Endothelial cell of umbilical vein (primary cell): ENCODE measurements at regions not wholly inside any gene's neighbourhood (a gene's known extent, or its start where the extent isn't known, plus 50 kb on each side); places are given as distances from the start of the nearest gene placed in this dataset.

Experiments
- BruUV-seq: library from RNA; stranded (reverse); fragments of 400-500 nt; replicated peaks from 2 replicates; lab custom pipeline; 2021; lab: Mats Ljungman, UMichigan
- CTCF ChIA-PET: fragments of 300-600, 350-600 bp; sonication (Branson Sonifier 250); formaldehyde crosslinking; loops from one replicate; lab custom pipeline; 2021; ENCODE audit warnings: antibody characterized with exemption, inconsistent platforms; lab: Charles Lee
- POLR2A ChIA-PET: fragments of 300-600, 350-600 bp; sonication (Branson Sonifier 250); formaldehyde crosslinking; loops from one replicate; lab custom pipeline; 2021; ENCODE audit warnings: antibody characterized with exemption, inconsistent platforms; lab: Charles Lee
- DNase-seq: peaks from one replicate; pipeline ENCODE4 v3.0.0-alpha.2; 2011; ENCODE audit warnings: low read depth, low spot score
- FAIRE-seq: peaks from 2 replicates; lab custom pipeline; 2011; peaks lifted over from hg19 to GRCh38; lab: Jason Lieb, UNC
- H2AFZ ChIP-seq: 2 replicates; pipeline ENCODE4 v1.6.0; 2012; ENCODE audit warnings: low read depth, low read length, control low read depth, inconsistent platforms
- H3K27ac ChIP-seq: 2 replicates; pipeline ENCODE4 v1.5.1; 2011; ENCODE audit warnings: low read depth, mild to moderate bottlenecking, control low read depth, low read length, moderate library complexity; ENCODE audit not compliant: insufficient read depth
- H3K27me3 ChIP-seq, 2 experiments: 2 replicates each; pipeline versions ENCODE4 v1.6.0 to v1.6.1; 2011; ENCODE audit warnings: low read length in 2 of 2, mixed read lengths in 1 of 2; ENCODE audit not compliant: control insufficient read depth in 2 of 2, insufficient read depth in 2 of 2
- H3K36me3 ChIP-seq, 2 experiments: 2 replicates in 1 of 2; 3 replicates in 1 of 2; pipeline ENCODE4 v1.5.1; 2011; ENCODE audit warnings: low read length in 2 of 2, mild to moderate bottlenecking in 1 of 2, moderate library complexity in 1 of 2; ENCODE audit not compliant: control insufficient read depth in 2 of 2, insufficient read depth in 2 of 2; ENCODE audit errors: extremely low read depth in 1 of 2
- H3K4me1 ChIP-seq: 3 replicates; pipeline ENCODE4 v1.5.1; 2011; ENCODE audit warnings: mild to moderate bottlenecking, low read length; ENCODE audit not compliant: control insufficient read depth, insufficient read depth; ENCODE audit errors: extremely low read depth
- H3K4me2 ChIP-seq: 2 replicates; pipeline ENCODE4 v1.6.1; 2011; ENCODE audit warnings: low read length, control low read depth, mixed read lengths; ENCODE audit not compliant: insufficient read depth
- H3K4me3 ChIP-seq, 3 experiments: fragments of 200-600 bp in 1 of 3; sonication (generic), shearing (Covaris generic) in 1 of 3; replicated peaks in 1 of 3; 2 replicates each; pipeline ENCODE4 v1.5.1; 2011 to 2016; ENCODE audit warnings: control low read depth in 3 of 3, low read length in 3 of 3, mild to moderate bottlenecking in 2 of 3, inconsistent platforms in 1 of 3, low read depth in 1 of 3, moderate library complexity in 1 of 3; ENCODE audit not compliant: insufficient read depth in 1 of 3
- H3K79me2 ChIP-seq: 2 replicates; pipeline ENCODE4 v1.6.0; 2012; ENCODE audit warnings: low read length, inconsistent platforms; ENCODE audit not compliant: control insufficient read depth, insufficient read depth
- H3K9ac ChIP-seq: replicated peaks from 2 replicates; pipeline ENCODE3; 2011; ENCODE audit warnings: low read length, control low read depth; ENCODE audit not compliant: insufficient read depth; ENCODE audit errors: extremely low read depth
- H3K9me1 ChIP-seq: replicated peaks from 3 replicates; pipeline ENCODE4 v1.6.0; 2011; ENCODE audit warnings: mild to moderate bottlenecking, low read length; ENCODE audit not compliant: control insufficient read depth, insufficient read depth; ENCODE audit errors: extremely low read depth
- H3K9me3 ChIP-seq: replicated peaks from 2 replicates; pipeline ENCODE4 v1.5.1; 2012; ENCODE audit warnings: low read length, inconsistent platforms; ENCODE audit not compliant: control insufficient read depth, insufficient read depth
- H4K20me1 ChIP-seq: replicated peaks from 2 replicates; pipeline ENCODE3; 2011; ENCODE audit warnings: mild to moderate bottlenecking, low read length; ENCODE audit not compliant: control insufficient read depth, insufficient read depth; ENCODE audit errors: extremely low read depth
- CTCF ChIP-seq, 2 donors: IDR thresholded peaks; 1 replicate in 1 of 2; 2 replicates in 1 of 2; pipeline ENCODE4 v1.5.1; 2011; ENCODE audit warnings: low read length in 2 of 2, mild to moderate bottlenecking in 2 of 2, moderate library complexity in 2 of 2, control low read depth in 1 of 2, inconsistent platforms in 1 of 2, low read depth in 1 of 2; ENCODE audit not compliant: insufficient read depth in 1 of 2; ENCODE audit errors: extremely low read depth in 1 of 2
- EZH2 ChIP-seq: IDR thresholded peaks from 2 replicates; pipeline ENCODE4 v1.6.1; 2012; ENCODE audit warnings: borderline replicate concordance, low read depth, mild to moderate bottlenecking, moderate library complexity, low read length, inconsistent platforms; ENCODE audit not compliant: severe bottlenecking
- FOS ChIP-seq: IDR thresholded peaks from 2 replicates; pipeline ENCODE4 v1.6.1; 2011; ENCODE audit warnings: mild to moderate bottlenecking, low read length, moderate library complexity, borderline replicate concordance; ENCODE audit not compliant: insufficient read depth
- GATA2 ChIP-seq: IDR thresholded peaks from 2 replicates; pipeline ENCODE4 v1.7.0; 2011; ENCODE audit warnings: low read depth, mild to moderate bottlenecking, moderate library complexity, mixed read lengths, low read length; ENCODE audit not compliant: insufficient read length, insufficient read depth
- JUN ChIP-seq: IDR thresholded peaks from 2 replicates; pipeline ENCODE4 v1.6.1; 2011; ENCODE audit warnings: borderline replicate concordance, low read depth; ENCODE audit not compliant: insufficient read length, insufficient read depth
- MAX ChIP-seq: IDR thresholded peaks from 2 replicates; pipeline ENCODE4 v1.6.1; 2011; ENCODE audit not compliant: insufficient read depth, insufficient read length
- MYC ChIP-seq: IDR thresholded peaks from one replicate; pipeline ENCODE4 v1.6.1; 2011; ENCODE audit warnings: mild to moderate bottlenecking, low read depth, low read length
- POLR2A ChIP-seq: IDR thresholded peaks from 2 replicates; pipeline ENCODE4 v1.6.1; 2012; ENCODE audit warnings: low read depth, mild to moderate bottlenecking, control low read depth, low read length
- POLR2AphosphoS5 ChIP-seq: IDR thresholded peaks from 2 replicates; pipeline ENCODE4 v1.6.1; 2012; ENCODE audit warnings: low read depth, mild to moderate bottlenecking, control low read depth, low read length, moderate library complexity; ENCODE audit not compliant: insufficient read depth
- dilution Hi-C: fragments of 300-500 bp; cut with MboI; formaldehyde crosslinking; loops from one replicate; pipeline ENCODE4 v1.15.0; 2019; ENCODE audit warnings: low sequenced_read_pairs; ENCODE audit not compliant: extremely low pct_ligation_motif_present
- intact Hi-C: fragments of 100-400 bp; cut with micrococcal nuclease; formaldehyde crosslinking; loops from one replicate; pipeline ENCODE4 v1.10.0; 2022

- H3K79me2 ChIP-seq: no peaks in the 10 kb centered on the region
- H4K20me1 ChIP-seq: no peaks in the 10 kb centered on the region
- H3K36me3 ChIP-seq: no peaks in the 10 kb centered on the region
- dilution Hi-C loops: no loop called here
- CTCF ChIA-PET: no interaction called here
- H3K27ac ChIP-seq: no peak overlapping the region
- H3K4me1 ChIP-seq: no peaks in the 10 kb centered on the region
- H3K9me1 ChIP-seq: no peaks in the 10 kb centered on the region
- BruUV-seq: no TSS peak
- H3K9me3 ChIP-seq: peaks cover 2% of the 10 kb centered on the region
- FAIRE-seq (no peak), DNase-seq (no peak)
- POLR2A ChIA-PET: no interaction called here
- H3K27me3 ChIP-seq: no peaks in the 10 kb centered on the region
- TF ChIP-seq MYC: no peak
- no peak for TF ChIP-seq FOS
- TF ChIP-seq JUN: no peak
- TF ChIP-seq EZH2: no peak
- no peak for TF ChIP-seq MAX
- TF ChIP-seq CTCF (IDR thresholded peaks at IDR 0.05; ENCODE audit: extremely low read depth in 1 of 2, insufficient read depth in 1 of 2, low read depth in 1 of 2, low read length in 2 of 2): no peak
- TF ChIP-seq POLR2AphosphoS5: no peak
- no peak for TF ChIP-seq GATA2
- TF ChIP-seq POLR2A: no peak
- no peak overlapping the region for H3K4me3 ChIP-seq
- H3K9ac ChIP-seq: no peak overlapping the region
- H3K4me2 ChIP-seq: no peak overlapping the region
- no peak overlapping the region for H2AFZ ChIP-seq
- intact Hi-C loops: no loop called here
Measured at GRCh38 chr10:107545717-107546116, 381.2 kb upstream of the SORCS1 start.
